Jurkat, Clone E6-1 (cell line): ENCODE measurements at regions not wholly inside any gene's neighbourhood (a gene's known extent, or its start where the extent isn't known, plus 50 kb on each side); places are given as distances from the start of the nearest gene placed in this dataset.
"Not testable (repeated sequence)": the region's sequence is repeated elsewhere in the genome, so short reads cannot be mapped to it uniquely, and the experiment has no call there.

ENCODE experiments used
- DNase-seq: peaks from one replicate; pipeline ENCODE4 v3.0.0-alpha.2; 2011; ENCODE audit warnings: low read depth, low spot score
- H3K4me3 ChIP-seq: 2 replicates; pipeline ENCODE4 v1.5.1; 2011; ENCODE audit warnings: mild to moderate bottlenecking, low read length, control low read depth, moderate library complexity

DNA sequence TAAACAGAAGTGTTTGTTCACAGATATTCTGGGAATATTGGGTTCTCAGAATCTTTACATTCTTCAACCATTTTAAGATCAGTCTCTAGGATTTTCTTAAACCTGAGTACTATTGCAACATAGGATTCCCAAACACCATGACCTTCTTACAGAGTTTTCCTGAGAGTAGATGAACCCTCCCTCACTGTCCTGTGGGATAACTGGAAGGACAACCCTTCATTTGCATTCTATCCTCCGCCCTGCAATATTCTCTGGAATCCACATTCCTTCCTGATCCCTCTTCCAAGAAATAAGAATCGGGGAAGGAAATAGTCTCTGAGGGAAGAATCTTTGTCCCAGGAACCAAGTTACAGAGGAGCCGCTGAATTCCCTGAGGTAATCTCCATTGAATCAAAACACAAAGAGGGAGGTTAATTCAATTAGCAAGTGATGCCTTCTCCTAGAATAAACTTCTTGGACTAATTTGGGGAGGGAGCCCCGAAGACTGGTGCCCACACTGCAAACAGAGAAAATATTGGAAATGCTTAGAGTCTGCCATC lies 99.8 kb upstream of the MBIP start:
- no peak for DNase-seq
- H3K4me3 ChIP-seq = no peak overlapping the region

DNA sequence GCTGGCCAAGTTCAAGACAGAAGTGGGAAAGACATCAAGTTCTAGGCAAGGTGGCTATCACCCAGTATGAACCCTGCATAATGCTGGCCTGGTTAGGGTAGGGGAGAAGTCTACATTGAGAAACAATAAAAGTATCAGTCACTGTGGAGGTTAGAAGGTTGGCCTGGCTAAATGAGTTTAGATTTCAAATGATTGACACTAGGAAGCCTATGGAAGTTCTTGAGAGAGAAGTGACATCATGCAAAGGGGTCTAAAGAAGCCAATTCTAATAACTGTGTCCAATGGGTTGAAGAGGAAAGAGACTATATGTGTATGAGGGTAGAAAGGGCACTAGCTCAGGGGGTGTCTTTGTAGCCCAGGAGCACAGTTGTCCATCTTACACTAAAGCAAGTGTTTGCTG lies 98.5 kb upstream of the MBIP start:
- no peak overlapping the region for H3K4me3 ChIP-seq
- no peak for DNase-seq

DNA sequence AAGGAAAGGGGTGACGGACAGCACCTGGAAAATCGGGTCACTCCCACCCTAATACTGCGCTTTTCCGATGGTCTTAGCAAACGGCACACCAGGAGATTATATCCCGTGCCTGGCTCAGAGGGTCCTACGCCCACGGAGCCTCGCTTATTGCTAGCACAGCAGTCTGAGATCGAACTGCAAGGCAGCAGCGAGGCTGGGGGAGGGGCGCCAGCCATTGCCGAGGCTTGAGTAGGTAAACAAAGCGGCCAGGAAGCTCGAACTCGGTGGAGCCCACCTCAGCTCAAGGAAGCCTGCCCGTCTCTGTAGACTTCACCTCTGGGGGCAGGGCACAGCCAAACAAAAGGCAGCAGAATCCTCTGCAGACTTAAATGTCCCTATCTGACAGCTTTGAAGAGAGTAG lies 91.5 kb upstream of the MBIP start:
- DNase-seq, H3K4me3 ChIP-seq: not testable (repeated sequence)

DNA sequence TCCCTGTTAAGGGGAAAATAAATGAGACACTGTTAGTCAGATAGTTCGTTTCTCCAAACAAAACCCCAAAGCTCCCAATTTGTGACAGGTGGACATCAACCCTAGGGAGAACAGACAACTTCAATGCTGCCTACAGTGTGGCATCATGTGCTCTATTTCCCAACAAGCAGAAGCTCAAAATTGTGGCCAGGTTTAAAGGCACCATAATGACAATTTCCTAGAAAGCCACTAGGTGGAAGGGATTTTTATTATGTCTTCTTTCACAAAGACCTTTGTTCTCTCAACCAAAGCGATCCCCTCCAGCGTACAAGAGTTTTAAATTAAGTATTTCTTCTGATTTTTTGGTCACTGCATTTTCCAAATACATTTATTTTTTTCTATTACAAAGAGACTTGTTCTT lies 88.0 kb upstream of the MBIP start:
- H3K4me3 ChIP-seq = no peak overlapping the region
- peak; percentile 18 for DNase-seq

DNA sequence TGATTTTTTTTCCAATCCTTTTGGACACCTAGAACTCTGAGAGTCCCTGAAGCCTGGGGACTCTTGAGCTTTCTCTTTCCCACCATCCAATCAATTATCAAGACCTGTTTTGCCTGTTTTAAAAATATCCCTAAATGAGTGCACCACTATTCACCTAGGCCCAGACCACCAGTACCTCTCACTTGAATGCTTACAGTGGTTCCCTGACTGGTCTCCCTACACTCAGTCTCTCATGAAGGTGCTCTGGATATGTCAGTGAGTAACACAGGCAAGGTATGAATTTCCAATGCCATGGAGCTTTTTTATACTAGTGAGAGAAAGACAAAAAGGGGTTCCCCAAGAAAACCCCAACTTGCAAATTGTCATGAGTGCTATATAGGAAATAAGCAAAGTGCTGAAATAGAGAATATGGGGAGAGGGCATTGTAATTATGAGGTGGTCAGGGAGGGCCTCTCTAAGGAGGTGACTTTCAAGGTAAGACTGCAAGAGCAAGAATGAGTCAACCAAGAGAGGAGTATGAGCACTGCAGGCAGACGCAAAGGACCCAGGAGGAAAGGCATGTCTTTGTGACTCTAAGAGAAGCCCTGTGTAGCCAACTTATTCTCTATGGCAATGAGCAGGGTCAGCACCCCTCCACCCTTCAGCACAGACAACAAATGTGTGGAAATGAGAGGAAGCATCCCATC lies 85.3 kb upstream of the MBIP start:
- no peak for DNase-seq
- no peak overlapping the region for H3K4me3 ChIP-seq

DNA sequence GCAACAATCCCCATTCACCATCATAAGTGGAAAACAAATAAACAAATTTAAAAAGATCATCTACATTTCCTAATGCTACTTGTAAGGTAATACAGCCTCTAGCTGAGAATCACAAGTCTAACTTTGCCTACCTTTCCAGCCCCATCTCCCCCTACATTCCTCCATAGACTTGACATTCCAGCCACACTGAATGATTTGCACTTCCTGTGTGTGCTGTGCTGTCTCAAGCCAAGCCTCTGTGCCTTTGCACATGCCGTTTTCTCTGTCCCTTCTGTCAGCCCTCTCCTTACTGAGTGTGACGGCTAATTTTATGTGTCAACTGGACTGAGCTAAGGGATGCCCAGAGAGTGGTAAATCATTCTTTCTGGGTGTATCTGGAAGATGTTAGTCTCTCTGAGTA lies 82.4 kb upstream of the MBIP start:
- H3K4me3 ChIP-seq = no peak overlapping the region
- no peak for DNase-seq

DNA sequence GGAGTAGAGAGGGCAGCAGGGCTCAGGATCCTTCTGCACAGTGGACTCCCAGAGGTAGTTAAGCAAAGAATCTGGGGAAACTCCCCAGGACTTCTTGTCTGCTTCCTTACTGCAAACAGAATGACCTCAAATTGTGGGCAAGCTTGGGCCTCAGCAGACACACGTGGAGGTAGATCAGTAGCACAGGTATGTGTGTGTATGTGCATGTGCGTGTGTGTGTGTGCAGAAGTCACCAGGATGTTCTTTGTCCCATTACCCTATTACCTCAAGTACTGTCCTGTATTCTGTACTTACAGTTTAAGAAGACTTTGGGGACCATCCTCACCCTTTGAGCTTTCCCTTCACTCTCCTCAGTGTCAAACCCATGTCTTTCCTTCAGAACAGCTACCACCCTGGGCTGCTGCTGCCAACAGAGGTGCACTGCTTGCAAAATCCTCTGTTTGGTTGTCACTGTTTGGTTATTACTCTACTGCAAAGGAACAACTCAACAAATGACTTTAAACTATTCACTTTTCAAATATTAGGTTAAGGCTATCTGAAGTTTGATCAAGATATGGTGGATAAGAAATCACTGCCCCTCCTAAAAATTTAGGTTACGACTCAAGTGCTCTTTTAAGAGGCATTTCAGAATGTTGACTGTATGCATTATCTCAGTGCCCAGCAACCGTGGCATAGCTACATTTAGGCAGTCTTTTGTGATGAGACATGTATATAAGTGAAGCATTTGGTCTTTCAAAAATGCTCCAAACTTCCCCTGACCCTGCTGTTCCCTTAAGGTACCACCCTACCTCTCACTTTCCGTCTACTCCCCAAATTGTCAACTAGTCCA lies 78.2 kb upstream of the MBIP start:
- no peak overlapping the region for H3K4me3 ChIP-seq
- DNase-seq = no peak

DNA sequence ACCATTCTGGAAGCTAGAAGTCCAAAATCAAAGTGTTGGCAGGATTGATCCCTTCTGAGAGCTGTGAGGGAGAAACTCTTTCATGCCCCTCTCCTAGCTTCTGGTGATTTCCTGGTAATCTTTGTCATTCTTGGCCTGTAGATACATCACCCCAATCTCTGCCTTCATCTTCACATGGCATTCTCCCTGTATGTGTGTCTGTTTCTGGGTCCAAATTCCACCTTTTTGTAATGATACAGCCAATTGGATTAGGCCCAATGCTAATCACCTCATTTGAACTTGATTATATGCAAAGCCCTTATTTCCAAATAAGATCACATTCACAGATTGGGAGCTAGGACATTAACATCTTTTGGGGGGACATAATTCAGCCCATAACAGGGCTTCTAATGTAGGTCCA lies 76.9 kb upstream of the MBIP start:
- H3K4me3 ChIP-seq = no peak overlapping the region
- no peak for DNase-seq

DNA sequence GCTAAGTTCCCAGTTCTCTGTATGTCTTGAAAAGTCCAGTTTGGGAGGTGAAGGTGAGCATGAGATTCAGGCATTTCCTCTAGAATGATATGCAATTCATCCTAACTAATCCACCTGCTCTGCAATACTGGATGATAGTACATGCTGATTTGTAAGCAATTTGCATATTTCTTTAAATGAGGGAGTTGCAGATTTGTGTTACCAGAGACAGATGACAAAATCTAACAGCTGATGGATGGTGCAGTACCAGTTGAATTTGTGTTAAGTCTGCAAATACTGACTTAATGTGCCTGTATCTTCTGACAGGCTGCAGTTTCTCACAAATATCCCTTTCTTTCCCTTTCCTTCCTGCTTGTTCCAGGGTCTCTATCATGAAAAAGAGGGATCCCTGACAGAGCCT lies 76.4 kb upstream of the MBIP start:
- no peak overlapping the region for H3K4me3 ChIP-seq
- no peak for DNase-seq

DNA sequence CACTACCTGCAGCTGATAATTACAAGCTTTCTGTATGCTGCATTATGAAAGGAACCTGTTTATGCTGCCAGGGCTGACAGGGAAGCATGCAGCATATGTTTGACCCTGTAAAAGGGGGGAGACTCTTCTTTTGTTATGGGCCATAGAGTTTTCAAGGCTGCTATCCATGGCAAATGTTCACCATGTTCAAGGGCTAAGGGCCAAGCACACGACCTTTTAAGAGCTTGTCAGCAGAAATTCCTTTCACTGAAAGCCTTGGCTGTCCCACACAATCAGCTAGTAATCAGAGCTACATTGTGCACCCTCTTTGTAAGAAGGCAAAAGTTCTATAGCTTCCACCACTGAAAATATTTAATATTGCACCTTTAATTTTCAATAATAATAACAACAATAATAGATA lies 74.2 kb upstream of the MBIP start:
- no peak for DNase-seq
- no peak overlapping the region for H3K4me3 ChIP-seq

DNA sequence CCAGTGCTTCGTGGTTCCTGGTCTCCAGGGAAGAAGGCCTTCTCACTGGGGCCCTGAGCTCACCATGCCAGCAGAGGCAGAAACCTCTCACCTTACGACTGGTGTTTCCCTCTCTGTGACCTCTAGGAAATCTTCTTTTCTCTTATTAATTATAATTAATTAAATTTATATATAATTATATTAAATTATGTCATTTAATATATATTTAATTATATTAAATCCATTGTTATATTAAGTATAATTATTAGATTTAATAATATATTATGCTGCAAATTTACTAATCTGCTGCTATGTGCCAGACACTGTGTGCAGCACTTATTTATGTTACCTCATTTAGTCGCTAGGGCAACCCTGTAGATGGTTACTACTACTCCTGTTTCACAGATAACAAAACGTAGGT lies 70.3 kb upstream of the MBIP start:
- DNase-seq = no peak
- H3K4me3 ChIP-seq = no peak overlapping the region

DNA sequence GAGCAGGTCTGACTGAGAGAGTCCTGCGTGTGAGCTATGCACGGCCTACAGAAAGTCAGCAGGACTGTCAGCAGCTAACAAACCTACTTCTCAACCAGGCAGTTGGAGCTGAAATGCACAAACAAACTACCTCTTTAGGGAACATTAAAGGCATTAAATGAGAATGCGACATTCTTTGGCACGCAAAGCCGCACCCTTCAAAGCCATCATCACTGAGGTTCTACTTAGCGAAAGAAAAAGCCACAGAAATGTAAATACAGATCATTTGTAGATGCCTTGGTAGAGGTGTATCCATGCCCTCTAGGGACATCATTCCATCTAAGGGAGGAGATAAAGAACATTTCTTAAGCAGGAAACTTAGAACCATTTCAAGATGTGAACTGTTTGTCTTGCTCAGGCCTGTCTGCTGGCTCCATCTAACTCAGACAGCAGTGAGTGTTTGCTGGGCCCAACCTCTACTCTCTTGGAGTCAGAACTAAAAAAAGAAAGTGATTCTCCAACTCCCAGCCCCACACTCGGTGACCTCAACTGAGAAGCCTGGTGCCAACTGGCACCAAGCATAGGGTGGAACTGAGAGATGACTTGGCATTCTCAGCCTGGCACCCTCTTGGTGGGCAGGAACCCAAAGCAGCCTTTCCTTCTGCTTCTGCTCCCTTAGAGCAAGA lies 63.5 kb upstream of the MBIP start:
- no peak overlapping the region for H3K4me3 ChIP-seq
- no peak for DNase-seq

DNA sequence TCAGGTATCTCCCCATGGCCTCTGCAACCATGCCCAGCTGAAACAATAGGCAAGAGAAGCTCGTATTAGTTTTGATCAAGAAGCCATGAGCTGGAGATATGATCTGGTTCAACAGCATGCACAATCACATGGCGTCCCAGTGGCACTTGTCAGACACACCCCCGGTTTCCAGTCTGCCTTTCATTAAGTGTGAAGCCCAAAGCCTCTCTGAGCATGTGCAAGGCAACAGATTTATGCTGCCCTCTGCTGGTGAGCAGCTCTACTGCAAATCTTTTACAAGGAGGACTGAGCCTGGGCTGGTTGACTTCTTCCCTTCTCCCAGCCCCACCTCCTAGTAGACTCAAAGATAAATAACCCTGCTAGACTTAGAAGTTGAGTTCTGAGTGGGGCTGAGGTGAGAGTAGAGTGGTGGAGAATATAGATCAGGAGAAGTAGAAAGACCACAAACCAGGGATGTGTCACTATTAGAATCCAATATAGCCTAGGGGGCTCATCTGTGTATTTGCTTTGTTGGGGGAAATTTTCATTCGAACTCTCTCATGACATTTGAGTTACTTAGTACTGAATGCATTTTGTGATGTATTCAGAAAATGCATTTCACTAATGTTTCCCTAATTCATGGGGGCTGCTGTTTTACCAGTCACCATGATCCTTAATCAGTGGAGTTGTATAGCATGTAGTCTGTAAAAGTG lies 53.7 kb upstream of the MBIP start:
- peak; percentile 82 for DNase-seq
- no peak overlapping the region for H3K4me3 ChIP-seq
